ENCODE measurements at regions not wholly inside any gene's neighbourhood (a gene's known extent, or its start where the extent isn't known, plus 50 kb on each side); places are given as distances from the start of the nearest gene placed in this dataset.
A peak's percentile ranks its signal among the peaks of the same experiment; 100 is the strongest.

GRCh38 chr15:67892559-67893377, 52.9 kb upstream of the RNU6-1 start:
- H3K27ac ChIP-seq, result peak overlapping the region; percentile 3 to 68 (median 36)
- no peaks in the 10 kb centered on the region for H3K27me3 ChIP-seq
- TF ChIP-seq CTCF (IDR thresholded peaks at IDR 0.05), result no peak
- no peak for TF ChIP-seq POLR2A (IDR thresholded peaks at IDR 0.05)
- intact Hi-C loops (cut with DNase I), result no loop called here
- no peak overlapping the region for H3K4me3 ChIP-seq
- H3K36me3 ChIP-seq (replicated peaks in 1 of 2), result no peaks in the 10 kb centered on the region
- DNase-seq, result peak in 6 of 7 donors; percentile 62 to 87 (median 80)
- H3K9me3 ChIP-seq (replicated peaks in 1 of 3), result no peaks in the 10 kb centered on the region
- 52 to 60% (median 56%) methylated on average over 2 of the region's 2 CpGs for WGBS, 4 donors
- peaks cover 8 to 12% of the 10 kb centered on the region in 2 donors for H3K4me1 ChIP-seq (replicated peaks in 1 of 2)

- H3K27ac ChIP-seq, result no peak overlapping the region
Observed at GRCh38 chr15:67895237-67895636, 55.4 kb upstream of the RNU6-1 start.

GRCh38 chr15:67897646-67898339, 57.9 kb upstream of the RNU6-1 start:
- no peak overlapping the region for H3K4me3 ChIP-seq
- H3K9me3 ChIP-seq (replicated peaks in 1 of 3), result no peaks in the 10 kb centered on the region
- H3K4me1 ChIP-seq (replicated peaks in 1 of 2), result peaks cover 3 to 5% of the 10 kb centered on the region in 2 donors
- TF ChIP-seq CTCF (IDR thresholded peaks at IDR 0.05) (no peak), POLR2A (IDR thresholded peaks at IDR 0.05) (no peak)
- H3K27ac ChIP-seq, result no peak overlapping the region
- peak in 1 of 7 donors; percentile 23 for DNase-seq
- intact Hi-C loops (cut with DNase I), result no loop called here
- no peaks in the 10 kb centered on the region for H3K36me3 ChIP-seq (replicated peaks in 1 of 2)
- WGBS, 4 donors, result 64 to 71% (median 68%) methylated on average over 3 of the region's 3 CpGs
- H3K27me3 ChIP-seq, result no peaks in the 10 kb centered on the region

More at GRCh38 chr15:67895237-67895636, 55.4 kb upstream of the RNU6-1 start:
- no peak for DNase-seq
- H3K36me3 ChIP-seq (replicated peaks in 1 of 2), result no peaks in the 10 kb centered on the region
- TF ChIP-seq POLR2A (IDR thresholded peaks at IDR 0.05) (no peak), CTCF (IDR thresholded peaks at IDR 0.05) (no peak)
- H3K4me1 ChIP-seq (replicated peaks in 1 of 2), result peaks cover 8 to 12% of the 10 kb centered on the region in 2 donors
- intact Hi-C loops (cut with DNase I), result no loop called here
- H3K27me3 ChIP-seq, result no peaks in the 10 kb centered on the region
- no peak overlapping the region for H3K4me3 ChIP-seq
- H3K9me3 ChIP-seq (replicated peaks in 1 of 3), result no peaks in the 10 kb centered on the region

- Histone ChIP-seq H3K27ac (no peak overlapping the region), H3K4me1 (replicated peaks in 1 of 2) (no peaks in the 10 kb centered on the region), H3K4me3 (no peak overlapping the region), H3K9me3 (replicated peaks in 1 of 3) (no peaks in the 10 kb centered on the region), H3K27me3 (no peaks in the 10 kb centered on the region), H3K36me3 (replicated peaks in 1 of 2) (no peaks in the 10 kb centered on the region)
- intact Hi-C loops (cut with DNase I), result no loop called here
- no peak for DNase-seq
- no peak for TF ChIP-seq POLR2A (IDR thresholded peaks at IDR 0.05)
- TF ChIP-seq CTCF (IDR thresholded peaks at IDR 0.05), result no peak
- WGBS, 4 donors, result 68 to 77% (median 75%) methylated on average over 9 of the region's 9 CpGs
Observed at GRCh38 chr15:67899596-67900283, 59.9 kb upstream of the RNU6-1 start.

Data from adrenal gland (tissue), 9 donors.